ENCODE measurements at regions not wholly inside any gene's neighbourhood (a gene's known extent, or its start where the extent isn't known, plus 50 kb on each side); places are given as distances from the start of the nearest gene placed in this dataset. TPM values are rescaled to one million over a fixed set of nuclear protein-coding genes. Genes with fewer than 3 reads are reported as not detected.

- Histone ChIP-seq H3K4me3 (no peak overlapping the region), H3K36me3 (ENCODE audit: insufficient read depth) (no peaks in the 10 kb centered on the region), H3K4me2 (no peak overlapping the region), H2AFZ (no peak overlapping the region), H3K27ac (ENCODE audit: low read depth) (no peak overlapping the region), H3K79me2 (replicated peaks; ENCODE audit: insufficient read depth) (no peaks in the 10 kb centered on the region), H3K9me2 (ENCODE audit: insufficient read depth) (peaks cover 3% of the 10 kb centered on the region; the same call in 1 of the 2 replicates), H3F3A (replicated peaks; ENCODE audit: low read depth) (no peaks in the 10 kb centered on the region), H4K20me1 (replicated peaks; ENCODE audit: insufficient read depth) (no peaks in the 10 kb centered on the region), H3K4me1 (ENCODE audit: insufficient read depth) (no peaks in the 10 kb centered on the region), H3K27me3 (ENCODE audit: insufficient read depth) (no peaks in the 10 kb centered on the region)
- no peak for ATAC-seq
- Mint-ChIP-seq H3K27ac (no peak overlapping the region), H3K4me3 (no peak overlapping the region), H3K36me3 (ENCODE audit: low read depth) (no peaks in the 10 kb centered on the region; the same call in 2 of the 3 replicates), H3K27me3 (ENCODE audit: insufficient read depth, low read depth, poor library complexity) (peaks cover 2% of the 10 kb centered on the region), H3K9me3 (no peaks in the 10 kb centered on the region; the same call in 2 of the 3 replicates), H3K4me1 (no peaks in the 10 kb centered on the region)
- no peak for DNase-seq (ENCODE audit: low spot score)
- TF ChIP-seq NANOG (IDR thresholded peaks at IDR 0.05; ENCODE audit: borderline replicate concordance), result no peak
- no peak for TF ChIP-seq JUNB (IDR thresholded peaks at IDR 0.05; ENCODE audit: unreplicated experiment)
- TF ChIP-seq EZH2phosphoT487 (IDR thresholded peaks at IDR 0.05; ENCODE audit: unreplicated experiment), result no peak
- no peak for TF ChIP-seq CREB1 (CRISPR knock-in tag; IDR thresholded peaks at IDR 0.05; ENCODE audit: low read depth)
- TF ChIP-seq POLR2AphosphoS5 (IDR thresholded peaks at IDR 0.05; ENCODE audit: low read depth), result no peak
- no peak for TF ChIP-seq ZNF331 (CRISPR knock-in tag; IDR thresholded peaks at IDR 0.05; ENCODE audit: low read depth)
Observed at GRCh38 chr9:72415163-72415562, 50.2 kb upstream of the ZFAND5 start.

Small RNA genes in the stretch of these regions (small RNA-seq; reads per million reads assigned to genes)
- not detected for gene AL445646.1 (ENCODE audit: low replicate concordance)
